ENCODE measurements at regions not wholly inside any gene's neighbourhood (a gene's known extent, or its start where the extent isn't known, plus 50 kb on each side); places are given as distances from the start of the nearest gene placed in this dataset.

DNA sequence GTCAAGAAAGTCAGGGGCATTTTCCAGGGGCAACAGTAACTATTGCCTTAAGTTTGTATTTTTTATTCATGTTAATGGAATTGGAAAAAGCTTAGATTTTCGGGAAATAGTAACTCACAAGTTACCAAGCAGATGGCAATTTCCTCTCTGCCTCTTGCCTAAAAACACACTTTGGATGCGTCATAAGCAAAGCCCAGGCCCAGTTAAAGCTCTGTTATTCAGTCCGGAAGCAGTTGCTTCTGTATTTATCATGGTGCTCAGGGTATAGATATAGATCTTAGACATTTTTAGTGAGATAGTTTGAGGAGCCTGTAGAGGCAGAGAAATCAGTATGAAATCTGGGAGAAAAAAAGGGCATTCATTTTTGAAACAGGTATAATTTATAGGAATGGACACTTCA is 260.3 kb upstream of the TNC start:
- Histone ChIP-seq H3K4me1 (peaks cover 14% of the 10 kb centered on the region), H3K9me3 (peaks cover 5% of the 10 kb centered on the region; the same call in 1 of the 3 replicates), H3K4me2 (no peak overlapping the region), H3K27ac (no peak overlapping the region), H3K4me3 (no peak overlapping the region)
- DNase-seq (ENCODE audit: low read depth in 1 of 2, low spot score in 1 of 2): no peak
- no peak for TF ChIP-seq EHF (CRISPR knock-in tag; IDR thresholded peaks at IDR 0.05)
- ATAC-seq: no peak
- POLR2A ChIA-PET: no interaction called here
- no peak for FAIRE-seq
- CTCF ChIA-PET: interaction anchor here (0.8 to 1.6 kb wide), 2 partner anchors 13 to 14 kb away, joined by 4 to 5 read pairs; no protein-coding TSS in a partner anchor
- WGBS (ENCODE audit: missing lambda C conversion rate): 96% methylated on average over 3 of the region's 3 CpGs

GRCh38 chr9:115378758-115379157 is 260.8 kb upstream of the TNC start:
- no peak for FAIRE-seq
- no peak for ATAC-seq
- Histone ChIP-seq H3K4me1 (peaks cover 11% of the 10 kb centered on the region), H3K27ac (no peak overlapping the region), H3K9me3 (peaks cover 5% of the 10 kb centered on the region; the same call in 1 of the 3 replicates), H3K4me3 (no peak overlapping the region), H3K4me2 (no peak overlapping the region)
- TF ChIP-seq EP300 (IDR thresholded peaks at IDR 0.05) (no peak), E2F6 (IDR thresholded peaks at IDR 0.05; ENCODE audit: borderline replicate concordance, low read depth) (no peak), JUN (IDR thresholded peaks at IDR 0.05) (no peak), NR3C1 (IDR thresholded peaks at IDR 0.05) (no peak), CHD2 (IDR thresholded peaks at IDR 0.05; ENCODE audit: low read length, partially characterized antibody) (no peak), EHMT2 (IDR thresholded peaks at IDR 0.05; ENCODE audit: low read depth) (no peak), ZSCAN20 (CRISPR knock-in tag; IDR thresholded peaks at IDR 0.05) (no peak), HDAC2 (IDR thresholded peaks at IDR 0.05) (no peak), MYC (IDR thresholded peaks at IDR 0.05; ENCODE audit: borderline replicate concordance, low read length) (no peak), CEBPB (IDR thresholded peaks at IDR 0.05) (no peak), HOXB5 (CRISPR knock-in tag; IDR thresholded peaks at IDR 0.05) (no peak), FOSB (CRISPR knock-in tag; IDR thresholded peaks at IDR 0.05) (no peak), ELK1 (IDR thresholded peaks at IDR 0.05; ENCODE audit: low read depth, low read length) (no peak), USF2 (IDR thresholded peaks at IDR 0.05) (no peak), FOSL2 (IDR thresholded peaks at IDR 0.05) (no peak), FOSL2 (CRISPR knock-in tag; IDR thresholded peaks at IDR 0.05) (no peak), ZFP36 (IDR thresholded peaks at IDR 0.05; ENCODE audit: borderline replicate concordance, partially characterized antibody) (no peak), TP53 (CRISPR knock-in tag; IDR thresholded peaks at IDR 0.05) (no peak)
- TF ChIP-seq, protein P1, sequence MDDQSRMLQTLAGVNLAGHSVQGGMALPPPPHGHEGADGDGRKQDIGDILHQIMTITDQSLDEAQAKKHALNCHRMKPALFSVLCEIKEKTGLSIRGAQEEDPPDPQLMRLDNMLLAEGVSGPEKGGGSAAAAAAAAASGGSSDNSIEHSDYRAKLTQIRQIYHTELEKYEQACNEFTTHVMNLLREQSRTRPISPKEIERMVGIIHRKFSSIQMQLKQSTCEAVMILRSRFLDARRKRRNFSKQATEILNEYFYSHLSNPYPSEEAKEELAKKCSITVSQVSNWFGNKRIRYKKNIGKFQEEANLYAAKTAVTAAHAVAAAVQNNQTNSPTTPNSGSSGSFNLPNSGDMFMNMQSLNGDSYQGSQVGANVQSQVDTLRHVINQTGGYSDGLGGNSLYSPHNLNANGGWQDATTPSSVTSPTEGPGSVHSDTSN (IDR thresholded peaks at IDR 0.05): no peak
- TF ChIP-seq, protein P2, sequence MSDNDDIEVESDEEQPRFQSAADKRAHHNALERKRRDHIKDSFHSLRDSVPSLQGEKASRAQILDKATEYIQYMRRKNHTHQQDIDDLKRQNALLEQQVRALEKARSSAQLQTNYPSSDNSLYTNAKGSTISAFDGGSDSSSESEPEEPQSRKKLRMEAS (IDR thresholded peaks at IDR 0.05): no peak
- TF ChIP-seq, protein P3, sequence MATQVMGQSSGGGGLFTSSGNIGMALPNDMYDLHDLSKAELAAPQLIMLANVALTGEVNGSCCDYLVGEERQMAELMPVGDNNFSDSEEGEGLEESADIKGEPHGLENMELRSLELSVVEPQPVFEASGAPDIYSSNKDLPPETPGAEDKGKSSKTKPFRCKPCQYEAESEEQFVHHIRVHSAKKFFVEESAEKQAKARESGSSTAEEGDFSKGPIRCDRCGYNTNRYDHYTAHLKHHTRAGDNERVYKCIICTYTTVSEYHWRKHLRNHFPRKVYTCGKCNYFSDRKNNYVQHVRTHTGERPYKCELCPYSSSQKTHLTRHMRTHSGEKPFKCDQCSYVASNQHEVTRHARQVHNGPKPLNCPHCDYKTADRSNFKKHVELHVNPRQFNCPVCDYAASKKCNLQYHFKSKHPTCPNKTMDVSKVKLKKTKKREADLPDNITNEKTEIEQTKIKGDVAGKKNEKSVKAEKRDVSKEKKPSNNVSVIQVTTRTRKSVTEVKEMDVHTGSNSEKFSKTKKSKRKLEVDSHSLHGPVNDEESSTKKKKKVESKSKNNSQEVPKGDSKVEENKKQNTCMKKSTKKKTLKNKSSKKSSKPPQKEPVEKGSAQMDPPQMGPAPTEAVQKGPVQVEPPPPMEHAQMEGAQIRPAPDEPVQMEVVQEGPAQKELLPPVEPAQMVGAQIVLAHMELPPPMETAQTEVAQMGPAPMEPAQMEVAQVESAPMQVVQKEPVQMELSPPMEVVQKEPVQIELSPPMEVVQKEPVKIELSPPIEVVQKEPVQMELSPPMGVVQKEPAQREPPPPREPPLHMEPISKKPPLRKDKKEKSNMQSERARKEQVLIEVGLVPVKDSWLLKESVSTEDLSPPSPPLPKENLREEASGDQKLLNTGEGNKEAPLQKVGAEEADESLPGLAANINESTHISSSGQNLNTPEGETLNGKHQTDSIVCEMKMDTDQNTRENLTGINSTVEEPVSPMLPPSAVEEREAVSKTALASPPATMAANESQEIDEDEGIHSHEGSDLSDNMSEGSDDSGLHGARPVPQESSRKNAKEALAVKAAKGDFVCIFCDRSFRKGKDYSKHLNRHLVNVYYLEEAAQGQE (IDR thresholded peaks at IDR 0.05): no peak
- no peak for DNase-seq (ENCODE audit: low read depth in 1 of 2, low spot score in 1 of 2)
- ChIA-PET CTCF (interaction anchor here (0.8 to 1.6 kb wide), 2 partner anchors 12 to 13 kb away, joined by 4 to 5 read pairs; no protein-coding TSS in a partner anchor), POLR2A (no interaction called here)
